H1 (cell line): ENCODE measurements at regions not wholly inside any gene's neighbourhood (a gene's known extent, or its start where the extent isn't known, plus 50 kb on each side); places are given as distances from the start of the nearest gene placed in this dataset.

Source experiments
- CEBPB ChIP-seq: IDR thresholded peaks from 2 replicates; pipeline ENCODE4 v1.6.1; 2012; ENCODE audit warnings: low read depth, low read length
- CREB1 ChIP-seq: IDR thresholded peaks from 2 replicates; pipeline ENCODE4 v1.6.1; 2012; ENCODE audit warnings: inconsistent platforms
- CTCF ChIP-seq, 3 experiments: IDR thresholded peaks; 1 replicate in 2 of 3; 2 replicates in 1 of 3; pipeline versions ENCODE4 v1.5.1 to v1.6.1; 2011; ENCODE audit warnings: low read length in 3 of 3, mild to moderate bottlenecking in 3 of 3, inconsistent platforms in 2 of 3, low read depth in 1 of 3, moderate library complexity in 1 of 3; ENCODE audit not compliant: insufficient read depth in 1 of 3; ENCODE audit errors: control extremely low read depth in 1 of 3
- EP300 ChIP-seq, 2 experiments: IDR thresholded peaks; 1 replicate in 1 of 2; 2 replicates in 1 of 2; pipeline ENCODE4 v1.6.1; 2011 to 2012; ENCODE audit warnings: low read depth in 2 of 2, low read length in 2 of 2, mild to moderate bottlenecking in 2 of 2, borderline replicate concordance in 1 of 2, inconsistent platforms in 1 of 2, moderate library complexity in 1 of 2
- EZH2 ChIP-seq: fragments of 200-600 bp; sonication (generic); IDR thresholded peaks from 2 replicates; pipeline ENCODE4 v1.7.1; 2012; ENCODE audit warnings: low read depth, mild to moderate bottlenecking, moderate library complexity, low read length, inconsistent platforms; ENCODE audit not compliant: severe bottlenecking
- GABPA ChIP-seq: IDR thresholded peaks from 2 replicates; pipeline ENCODE4 v1.6.1; 2011; ENCODE audit warnings: mild to moderate bottlenecking, low read length, moderate library complexity, borderline replicate concordance; ENCODE audit not compliant: insufficient read depth
- MAX ChIP-seq: IDR thresholded peaks from 2 replicates; pipeline ENCODE4 v1.6.1; 2012; ENCODE audit warnings: inconsistent platforms
- NRF1 ChIP-seq: IDR thresholded peaks from 2 replicates; pipeline ENCODE4 v1.6.1; 2011; ENCODE audit warnings: mild to moderate bottlenecking, low read depth, low read length, improper control_type of control experiment
- POLR2A ChIP-seq, 2 experiments: IDR thresholded peaks; 1 replicate in 1 of 2; 2 replicates in 1 of 2; pipeline ENCODE4 v1.6.1; 2011; ENCODE audit warnings: low read depth in 2 of 2, low read length in 2 of 2, mild to moderate bottlenecking in 2 of 2; ENCODE audit errors: control extremely low read depth in 1 of 2
- POLR2AphosphoS5 ChIP-seq: IDR thresholded peaks from 2 replicates; pipeline ENCODE4 v1.6.1; 2011; ENCODE audit warnings: low read depth, low read length
- RAD21 ChIP-seq, 2 experiments: IDR thresholded peaks in 1 of 2; conservative IDR thresholded peaks in 1 of 2; 2 replicates each; pipeline ENCODE4 v1.6.1; 2011; ENCODE audit warnings: low read depth in 2 of 2, low read length in 2 of 2, improper control_type of control experiment in 1 of 2, inconsistent platforms in 1 of 2, mild to moderate bottlenecking in 1 of 2, moderate library complexity in 1 of 2
- RXRA ChIP-seq: IDR thresholded peaks from 2 replicates; pipeline ENCODE4 v1.6.1; 2011; ENCODE audit warnings: low read depth, mild to moderate bottlenecking, low read length, moderate library complexity; ENCODE audit not compliant: insufficient read depth
- SRF ChIP-seq: IDR thresholded peaks from 2 replicates; pipeline ENCODE4 v1.6.1; 2011; ENCODE audit warnings: mild to moderate bottlenecking, low read depth, low read length, moderate library complexity

DNA sequence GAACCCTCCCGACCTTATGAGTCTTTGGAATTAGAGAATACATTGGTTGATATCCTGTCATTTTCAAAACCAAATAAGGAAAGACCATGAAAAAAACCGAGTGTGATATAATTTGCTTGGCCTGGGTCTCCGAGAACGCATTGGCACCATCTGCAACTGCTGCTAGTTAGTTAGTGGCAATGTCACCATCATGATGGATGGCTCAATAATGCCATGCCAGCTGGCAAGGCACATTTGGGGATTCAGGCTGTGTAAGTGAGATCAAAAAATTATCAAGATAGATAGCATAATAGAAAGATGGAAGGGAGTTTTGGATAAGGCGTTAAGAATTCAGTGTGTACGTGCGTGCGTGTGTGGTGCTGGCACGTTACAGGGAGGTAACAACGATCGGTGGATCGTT lies 134.7 kb upstream of the TCERG1L start:
- TF ChIP-seq EP300 (IDR thresholded peaks at IDR 0.05; ENCODE audit: borderline replicate concordance in 1 of 2, low read depth in 2 of 2, low read length in 2 of 2) = no peak
- TF ChIP-seq RAD21 (IDR thresholded peaks at IDR 0.05 in 1 of 2, conservative IDR thresholded peaks at IDR 0.05 in 1 of 2; ENCODE audit: low read depth in 2 of 2, low read length in 2 of 2) = no peak
- no peak for TF ChIP-seq CREB1
- TF ChIP-seq POLR2AphosphoS5 = no peak
- TF ChIP-seq CTCF (IDR thresholded peaks at IDR 0.05; ENCODE audit: control extremely low read depth in 1 of 3, insufficient read depth in 1 of 3, low read depth in 1 of 3, low read length in 3 of 3) = no peak
- no peak for TF ChIP-seq CEBPB
- TF ChIP-seq EZH2 = no peak
- no peak for TF ChIP-seq NRF1
- TF ChIP-seq GABPA = no peak
- TF ChIP-seq MAX = no peak
- TF ChIP-seq RXRA = no peak
- no peak for TF ChIP-seq POLR2A (IDR thresholded peaks at IDR 0.05; ENCODE audit: control extremely low read depth in 1 of 2, low read depth in 2 of 2, low read length in 2 of 2)
- TF ChIP-seq SRF = no peak
